Large intestine (tissue), 3 donors: ENCODE measurements at regions not wholly inside any gene's neighbourhood (a gene's known extent, or its start where the extent isn't known, plus 50 kb on each side); places are given as distances from the start of the nearest gene placed in this dataset.
A peak's percentile ranks its signal among the peaks of the same experiment; 100 is the strongest.

Source experiments
- DNase-seq, 2 donors: peaks; one replicate each; pipeline versions ENCODE4 v3.0.0 to v3.0.0-alpha.2; 2013
- H3K27ac ChIP-seq: one replicate; pipeline ENCODE4 v1.5.1; 2013; ENCODE audit warnings: low read length
- H3K27me3 ChIP-seq: 2 replicates; pipeline ENCODE4 v1.6.1; 2013; ENCODE audit warnings: low read length; ENCODE audit not compliant: control insufficient read depth, insufficient read depth
- H3K36me3 ChIP-seq: 2 replicates; pipeline ENCODE4 v1.6.1; 2013; ENCODE audit warnings: low read length; ENCODE audit not compliant: control insufficient read depth, insufficient read depth
- H3K4me1 ChIP-seq: one replicate; pipeline ENCODE4 v1.6.1; 2013; ENCODE audit warnings: low read length; ENCODE audit not compliant: control insufficient read depth, insufficient read depth
- H3K4me3 ChIP-seq: one replicate; pipeline ENCODE4 v1.5.1; 2013; ENCODE audit warnings: low read length
- H3K9me3 ChIP-seq: one replicate; pipeline ENCODE4 v1.6.1; 2013; ENCODE audit warnings: mild to moderate bottlenecking, low read depth, low read length, moderate library complexity; ENCODE audit not compliant: control insufficient read depth
- WGBS: methylation state at CpG from one replicate; pipeline ENCODE4 v1.1.5; 2013; ENCODE audit warnings: low lambda C conversion rate; ENCODE audit not compliant: insufficient coverage; 5-methylcytosine and 5-hydroxymethylcytosine counted together

DNA sequence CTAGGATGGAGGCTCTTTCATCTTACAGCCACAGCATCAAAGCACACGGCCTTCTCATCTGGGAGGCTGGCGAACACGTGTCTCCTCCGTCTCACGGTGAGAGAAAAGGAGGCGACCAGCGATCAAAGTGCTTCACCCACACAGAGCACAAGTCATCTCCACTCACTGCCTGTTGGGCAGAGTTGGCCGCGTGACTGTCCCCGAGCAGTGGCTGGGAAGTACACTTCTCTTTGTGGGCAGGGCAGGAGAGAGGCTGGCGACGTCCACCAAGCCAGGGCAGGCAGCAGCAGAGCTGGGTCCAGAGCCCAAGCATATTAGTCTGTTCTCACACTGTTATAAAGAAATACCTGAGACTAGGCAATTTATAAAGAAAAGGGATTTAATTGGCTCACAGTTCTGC lies 64.1 kb upstream of the FOXC1 start:
- WGBS: no CpG with 5 or more reads among the region's 12 CpGs
- H3K27me3 ChIP-seq: no peaks in the 10 kb centered on the region

DNA sequence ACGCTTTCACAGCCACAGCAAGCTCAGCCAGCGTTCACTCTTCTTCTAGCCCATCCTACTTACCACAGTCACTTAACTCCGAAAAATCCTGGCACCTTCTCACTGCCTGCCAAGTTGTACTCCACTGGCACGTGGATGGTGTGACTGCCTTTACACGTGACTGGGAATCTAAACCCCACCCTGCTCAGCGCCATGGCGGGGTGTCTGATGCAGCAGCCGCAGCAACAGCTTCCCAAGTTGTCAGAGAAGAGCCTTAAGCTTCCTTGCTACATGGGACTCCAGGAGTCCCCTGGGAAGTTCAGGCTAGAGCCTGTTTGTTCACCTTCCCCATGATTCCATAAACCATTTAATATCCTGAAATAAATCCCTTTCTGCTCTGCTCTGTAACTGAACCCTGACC lies 61.9 kb upstream of the FOXC1 start:
- Histone ChIP-seq H3K4me3 (no peak overlapping the region), H3K27ac (no peak overlapping the region), H3K27me3 (no peaks in the 10 kb centered on the region), H3K9me3 (no peaks in the 10 kb centered on the region), H3K36me3 (no peaks in the 10 kb centered on the region), H3K4me1 (no peaks in the 10 kb centered on the region)
- no CpG with 5 or more reads among the region's 8 CpGs for WGBS
- no peak for DNase-seq

More for the DNA sequence above, 64.1 kb upstream of the FOXC1 start:
- no peak overlapping the region for H3K27ac ChIP-seq
- no peaks in the 10 kb centered on the region for H3K9me3 ChIP-seq
- no peaks in the 10 kb centered on the region for H3K4me1 ChIP-seq
- H3K36me3 ChIP-seq: no peaks in the 10 kb centered on the region
- DNase-seq: no peak
- no peak overlapping the region for H3K4me3 ChIP-seq

DNA sequence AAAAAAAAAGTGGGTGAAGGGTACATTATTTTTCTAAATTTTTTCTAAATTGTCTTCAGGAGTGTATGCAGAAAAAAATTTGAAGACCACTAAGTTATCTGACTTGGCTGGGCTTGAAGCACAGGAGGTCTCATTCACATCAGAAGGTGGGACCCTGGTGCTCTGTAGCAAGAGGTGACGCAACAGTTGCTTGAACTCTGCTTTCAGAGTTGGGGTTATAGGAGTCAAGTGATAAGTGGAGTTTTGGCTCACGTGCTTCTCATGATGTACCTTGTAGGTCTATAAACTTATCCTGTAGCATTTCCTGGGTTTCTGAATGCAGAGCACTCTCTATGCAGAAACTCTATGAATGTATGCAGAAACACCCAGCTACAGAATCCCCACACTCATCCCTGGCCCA lies 58.5 kb upstream of the FOXC1 start:
- no peak overlapping the region for H3K4me3 ChIP-seq
- peaks cover 15% of the 10 kb centered on the region for H3K27me3 ChIP-seq
- H3K9me3 ChIP-seq: no peaks in the 10 kb centered on the region
- peak; percentile 40 to 57 for DNase-seq
- no peaks in the 10 kb centered on the region for H3K4me1 ChIP-seq
- H3K36me3 ChIP-seq: no peaks in the 10 kb centered on the region
- WGBS: no CpG with 5 or more reads among the region's 2 CpGs
- no peak overlapping the region for H3K27ac ChIP-seq

- Histone ChIP-seq H3K4me1 (no peaks in the 10 kb centered on the region), H3K4me3 (no peak overlapping the region), H3K27me3 (peaks cover 15% of the 10 kb centered on the region), H3K9me3 (no peaks in the 10 kb centered on the region), H3K27ac (no peak overlapping the region), H3K36me3 (no peaks in the 10 kb centered on the region)
- no CpG with 5 or more reads among the region's 4 CpGs for WGBS
- peak in 1 of 2 donors; percentile 25 for DNase-seq
These were observed 57.4 kb upstream of the FOXC1 start for GRCh38 chr6:1552296-1552761.

DNA sequence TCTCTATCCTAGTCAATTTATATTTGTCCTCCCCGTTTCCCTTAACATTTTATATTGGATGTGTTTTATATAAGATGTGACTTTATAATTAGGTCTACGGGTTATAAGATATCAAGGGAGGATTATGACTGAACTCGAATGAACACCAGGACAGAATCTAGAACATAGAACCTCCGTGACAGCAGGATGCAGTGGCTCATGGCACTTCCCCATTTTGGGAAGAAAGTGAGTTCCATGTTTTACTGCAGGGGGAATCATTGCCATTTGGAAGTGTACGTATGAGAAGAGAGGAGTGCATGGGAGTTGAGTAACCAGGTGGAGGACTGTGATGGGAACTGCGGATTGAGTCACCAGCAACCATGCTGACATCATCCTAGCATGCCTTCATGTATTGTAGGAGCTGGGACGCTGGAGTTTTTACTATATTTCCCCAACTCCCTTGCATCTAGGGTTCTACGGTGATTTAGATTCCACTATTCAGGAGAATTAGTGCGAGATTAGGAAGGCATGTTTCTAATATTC lies 56.1 kb upstream of the FOXC1 start:
- Histone ChIP-seq H3K9me3 (no peaks in the 10 kb centered on the region), H3K27me3 (peaks cover 15% of the 10 kb centered on the region), H3K36me3 (no peaks in the 10 kb centered on the region), H3K27ac (no peak overlapping the region), H3K4me1 (no peaks in the 10 kb centered on the region), H3K4me3 (no peak overlapping the region)
- no peak for DNase-seq
- WGBS: 100% methylated on average over 2 of the region's 9 CpGs

- H3K36me3 ChIP-seq: no peaks in the 10 kb centered on the region
- H3K9me3 ChIP-seq: no peaks in the 10 kb centered on the region
- H3K4me3 ChIP-seq: no peak overlapping the region
- no CpG with 5 or more reads among the region's 8 CpGs for WGBS
- no peak overlapping the region for H3K27ac ChIP-seq
- no peak for DNase-seq
- no peaks in the 10 kb centered on the region for H3K4me1 ChIP-seq
- peaks cover 15% of the 10 kb centered on the region for H3K27me3 ChIP-seq
These were observed 55.6 kb upstream of the FOXC1 start for GRCh38 chr6:1554141-1554475.

DNA sequence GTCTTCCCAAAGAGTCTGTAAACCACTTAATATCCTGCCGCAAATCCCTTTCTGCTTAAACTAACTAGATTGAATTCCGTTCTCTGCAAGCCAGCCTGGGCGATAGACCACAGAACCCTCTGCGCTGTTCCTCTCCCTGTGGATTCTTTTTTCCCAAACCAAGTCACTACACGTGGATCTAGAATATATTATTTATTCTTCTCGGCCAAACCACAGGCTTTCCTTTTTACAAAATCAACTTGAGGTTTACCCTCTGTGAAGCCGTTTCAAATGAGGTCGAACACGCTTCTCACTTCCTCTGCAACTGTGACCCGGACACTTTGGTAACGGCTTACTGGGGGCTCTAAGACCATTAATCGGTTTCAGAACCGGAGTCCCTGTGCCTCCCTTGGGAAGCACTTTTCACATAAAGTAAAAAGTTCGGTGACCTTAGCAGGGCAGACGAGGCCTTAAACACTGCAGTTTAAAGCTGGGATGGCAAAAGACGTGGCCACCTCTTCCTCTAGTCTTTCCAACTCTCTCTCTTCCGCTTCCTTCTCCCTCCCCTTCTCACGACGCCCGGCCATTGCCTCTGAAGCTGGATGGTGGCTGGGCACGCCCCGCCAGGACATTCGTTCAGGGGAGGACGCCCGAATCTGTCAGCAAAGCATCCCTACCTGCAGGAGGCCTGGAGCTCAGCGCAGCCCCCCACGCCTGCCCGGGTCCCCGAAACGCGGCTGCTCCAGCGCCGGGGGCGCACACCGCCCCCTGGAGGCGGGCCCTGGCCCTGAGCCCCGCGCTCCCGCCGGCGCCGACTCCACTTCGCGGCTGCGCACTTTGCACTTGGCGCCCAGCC lies 55.0 kb upstream of the FOXC1 start:
- Histone ChIP-seq H3K4me3 (peak overlapping the region; percentile 38), H3K4me1 (no peaks in the 10 kb centered on the region), H3K27me3 (peaks cover 15% of the 10 kb centered on the region), H3K36me3 (no peaks in the 10 kb centered on the region), H3K27ac (no peak overlapping the region), H3K9me3 (no peaks in the 10 kb centered on the region)
- WGBS: 50% methylated on average over 1 of the region's 46 CpGs
- DNase-seq: peak in 1 of 2 donors; percentile 49

DNA sequence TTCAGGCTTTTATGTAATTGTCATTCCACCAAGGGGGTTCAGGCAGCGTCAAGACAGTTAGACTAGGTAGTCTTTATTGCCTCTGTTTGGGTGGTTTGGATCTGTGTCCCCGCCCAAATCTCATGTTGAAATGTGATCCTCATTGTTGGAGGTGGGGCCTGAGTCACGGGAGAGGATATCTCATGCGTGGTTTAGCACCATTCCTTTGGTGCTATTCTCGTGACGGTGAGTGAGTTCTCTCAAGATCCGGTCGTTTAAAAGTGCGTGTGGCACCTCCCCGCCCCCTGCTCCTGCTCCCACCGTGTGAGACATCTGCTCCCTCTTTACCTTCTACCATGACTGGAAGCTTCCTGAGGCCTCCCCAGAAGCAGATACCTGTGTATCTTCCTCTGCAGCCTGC lies 51.3 kb upstream of the FOXC1 start:
- Histone ChIP-seq H3K27ac (no peak overlapping the region), H3K9me3 (no peaks in the 10 kb centered on the region), H3K36me3 (no peaks in the 10 kb centered on the region), H3K4me3 (no peak overlapping the region), H3K4me1 (no peaks in the 10 kb centered on the region), H3K27me3 (peaks cover 23% of the 10 kb centered on the region)
- no peak for DNase-seq
- WGBS: no CpG with 5 or more reads among the region's 11 CpGs
